Colonic mucosa (tissue), 4 donors: ENCODE measurements at regions not wholly inside any gene's neighbourhood (a gene's known extent, or its start where the extent isn't known, plus 50 kb on each side); places are given as distances from the start of the nearest gene placed in this dataset.
"Not testable (repeated sequence)": the region's sequence is repeated elsewhere in the genome, so short reads cannot be mapped to it uniquely, and the experiment has no call there.

Experiments
- DNase-seq: peaks from one replicate; pipeline ENCODE4 v3.0.0-alpha.2; 2020
- H3K27ac ChIP-seq: fragments of 200-600 bp; one replicate; pipeline ENCODE4 v1.8.0; 2021
- H3K27me3 ChIP-seq: fragments of 200-600 bp; one replicate; pipeline ENCODE4 v1.8.0; 2021
- H3K36me3 ChIP-seq: fragments of 200-600 bp; one replicate; pipeline ENCODE4 v1.8.0; 2021
- H3K4me1 ChIP-seq: fragments of 200-600 bp; one replicate; pipeline ENCODE4 v1.8.0; 2021; ENCODE audit warnings: mild to moderate bottlenecking
- H3K4me3 ChIP-seq: fragments of 200-600 bp; one replicate; pipeline ENCODE4 v1.8.0; 2021
- H3K9ac ChIP-seq, 2 donors: one replicate each; pipeline ENCODE4 v1.7.0; 2013; ENCODE audit warnings: control low read depth in 2 of 2, low read depth in 2 of 2, low read length in 2 of 2
- H3K9me3 ChIP-seq: fragments of 200-600 bp; one replicate; pipeline ENCODE4 v1.8.0; 2021
- intact Hi-C: fragments of 100-400 bp; cut with DNase I; formaldehyde crosslinking; loops from one replicate; pipeline ENCODE4 v1.14.1; 2022
- TF ChIP-seq, protein P1 (sequence below): fragments of 200-600 bp; IDR thresholded peaks from one replicate; pipeline ENCODE4 v1.8.0; 2022; ENCODE audit warnings: antibody characterized with exemption, mild to moderate bottlenecking
- donor health status: healthy.
- donor health status: DM: no; HTN: no; CAD: no.
- donor health status: DM: no; HTN: no; CAD: no.

- H3K4me3 ChIP-seq: no peak overlapping the region
- H3K27ac ChIP-seq: no peak overlapping the region
- H3K27me3 ChIP-seq: no peaks in the 10 kb centered on the region
- H3K9me3 ChIP-seq: no peaks in the 10 kb centered on the region
- no peaks in the 10 kb centered on the region for H3K36me3 ChIP-seq
- no peak for DNase-seq
- TF ChIP-seq, protein P1, sequence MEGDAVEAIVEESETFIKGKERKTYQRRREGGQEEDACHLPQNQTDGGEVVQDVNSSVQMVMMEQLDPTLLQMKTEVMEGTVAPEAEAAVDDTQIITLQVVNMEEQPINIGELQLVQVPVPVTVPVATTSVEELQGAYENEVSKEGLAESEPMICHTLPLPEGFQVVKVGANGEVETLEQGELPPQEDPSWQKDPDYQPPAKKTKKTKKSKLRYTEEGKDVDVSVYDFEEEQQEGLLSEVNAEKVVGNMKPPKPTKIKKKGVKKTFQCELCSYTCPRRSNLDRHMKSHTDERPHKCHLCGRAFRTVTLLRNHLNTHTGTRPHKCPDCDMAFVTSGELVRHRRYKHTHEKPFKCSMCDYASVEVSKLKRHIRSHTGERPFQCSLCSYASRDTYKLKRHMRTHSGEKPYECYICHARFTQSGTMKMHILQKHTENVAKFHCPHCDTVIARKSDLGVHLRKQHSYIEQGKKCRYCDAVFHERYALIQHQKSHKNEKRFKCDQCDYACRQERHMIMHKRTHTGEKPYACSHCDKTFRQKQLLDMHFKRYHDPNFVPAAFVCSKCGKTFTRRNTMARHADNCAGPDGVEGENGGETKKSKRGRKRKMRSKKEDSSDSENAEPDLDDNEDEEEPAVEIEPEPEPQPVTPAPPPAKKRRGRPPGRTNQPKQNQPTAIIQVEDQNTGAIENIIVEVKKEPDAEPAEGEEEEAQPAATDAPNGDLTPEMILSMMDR: no peak
- H3K4me1 ChIP-seq: no peaks in the 10 kb centered on the region
- intact Hi-C loops: no loop called here
- H3K9ac ChIP-seq: no peak overlapping the region
These were observed 1299.8 kb upstream of the TMEM132C start for GRCh38 chr12:126967152-126967551.

DNA sequence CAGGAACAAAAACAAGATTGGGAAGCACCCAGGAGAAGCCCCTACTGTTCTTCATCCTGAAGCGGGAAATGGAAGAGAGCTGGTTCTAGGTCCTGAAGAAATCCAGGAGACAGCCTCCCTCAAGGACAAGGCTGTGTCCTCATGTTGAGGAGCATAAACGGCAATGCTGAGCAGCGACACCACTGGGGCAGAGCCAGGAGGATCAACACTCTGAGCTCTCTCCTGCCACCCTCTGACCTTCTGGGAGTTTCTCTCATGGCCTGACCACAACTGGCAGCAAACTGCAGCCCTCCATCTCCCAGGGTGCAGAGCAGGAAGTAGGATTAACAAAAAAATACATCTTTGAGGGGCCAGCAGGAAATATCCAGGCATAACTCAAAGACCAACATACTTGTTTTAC lies 1292.2 kb upstream of the TMEM132C start:
- Histone ChIP-seq H3K9ac (no peak overlapping the region), H3K27me3 (no peaks in the 10 kb centered on the region), H3K27ac (no peak overlapping the region), H3K9me3 (no peaks in the 10 kb centered on the region), H3K4me3 (no peak overlapping the region), H3K4me1 (no peaks in the 10 kb centered on the region), H3K36me3 (no peaks in the 10 kb centered on the region)
- intact Hi-C loops: no loop called here
- TF ChIP-seq, protein P1: no peak
- no peak for DNase-seq

- DNase-seq: no peak
- Histone ChIP-seq H3K4me3 (no peak overlapping the region), H3K27ac (no peak overlapping the region), H3K27me3 (no peaks in the 10 kb centered on the region), H3K9me3 (no peaks in the 10 kb centered on the region), H3K36me3 (no peaks in the 10 kb centered on the region), H3K4me1 (no peaks in the 10 kb centered on the region), H3K9ac (no peak overlapping the region)
- intact Hi-C loops: no loop called here
- TF ChIP-seq, protein P1: no peak
These were observed 1290.4 kb upstream of the TMEM132C start for GRCh38 chr12:126976579-126976978.

- intact Hi-C loops, DNase-seq, H3K4me3 ChIP-seq, H3K36me3 ChIP-seq, H3K9me3 ChIP-seq, H3K9ac ChIP-seq, H3K27me3 ChIP-seq, H3K27ac ChIP-seq, H3K4me1 ChIP-seq: not testable (repeated sequence)
These were observed 1287.4 kb upstream of the TMEM132C start for GRCh38 chr12:126979564-126979963.

- no peaks in the 10 kb centered on the region for H3K4me1 ChIP-seq
- TF ChIP-seq, protein P1: no peak
- H3K9ac ChIP-seq: no peak overlapping the region
- no peak for DNase-seq
- H3K36me3 ChIP-seq: no peaks in the 10 kb centered on the region
- H3K9me3 ChIP-seq: no peaks in the 10 kb centered on the region
- intact Hi-C loops: no loop called here
- H3K4me3 ChIP-seq: no peak overlapping the region
- no peak overlapping the region for H3K27ac ChIP-seq
- H3K27me3 ChIP-seq: no peaks in the 10 kb centered on the region
These were observed 1284.3 kb upstream of the TMEM132C start for GRCh38 chr12:126982707-126983106.

GRCh38 chr12:126983735-126984134 lies 1283.2 kb upstream of the TMEM132C start:
- H3K4me3 ChIP-seq, H3K9me3 ChIP-seq, intact Hi-C loops, H3K27ac ChIP-seq, H3K9ac ChIP-seq, H3K4me1 ChIP-seq, H3K27me3 ChIP-seq, DNase-seq, H3K36me3 ChIP-seq: not testable (repeated sequence)

DNA sequence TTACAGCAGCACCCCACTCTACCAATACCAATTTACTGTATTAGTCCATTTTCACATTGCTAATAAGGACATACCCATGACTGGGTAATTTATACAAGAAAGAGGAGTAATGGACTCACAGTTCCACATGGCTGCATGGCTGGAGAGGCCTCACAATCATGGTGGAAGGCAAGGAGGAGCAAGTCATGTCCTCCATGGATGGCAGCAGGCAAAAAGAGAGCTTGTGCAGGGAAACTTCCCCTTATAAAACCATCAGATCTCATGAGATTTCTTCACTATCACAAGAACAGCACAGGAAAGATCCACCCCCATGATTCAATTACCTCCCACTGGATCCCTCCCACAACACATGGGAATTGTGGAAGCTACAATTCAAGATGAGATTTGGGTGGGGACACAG lies 1281.3 kb upstream of the TMEM132C start:
- H3K4me1 ChIP-seq, intact Hi-C loops, DNase-seq: not testable (repeated sequence)

More for the DNA sequence above, 1281.3 kb upstream of the TMEM132C start:
- H3K4me3 ChIP-seq, H3K36me3 ChIP-seq, H3K27me3 ChIP-seq, H3K27ac ChIP-seq, H3K9me3 ChIP-seq, H3K9ac ChIP-seq: not testable (repeated sequence)
